ENCODE measurements at regions not wholly inside any gene's neighbourhood (a gene's known extent, or its start where the extent isn't known, plus 50 kb on each side); places are given as distances from the start of the nearest gene placed in this dataset.

DNA sequence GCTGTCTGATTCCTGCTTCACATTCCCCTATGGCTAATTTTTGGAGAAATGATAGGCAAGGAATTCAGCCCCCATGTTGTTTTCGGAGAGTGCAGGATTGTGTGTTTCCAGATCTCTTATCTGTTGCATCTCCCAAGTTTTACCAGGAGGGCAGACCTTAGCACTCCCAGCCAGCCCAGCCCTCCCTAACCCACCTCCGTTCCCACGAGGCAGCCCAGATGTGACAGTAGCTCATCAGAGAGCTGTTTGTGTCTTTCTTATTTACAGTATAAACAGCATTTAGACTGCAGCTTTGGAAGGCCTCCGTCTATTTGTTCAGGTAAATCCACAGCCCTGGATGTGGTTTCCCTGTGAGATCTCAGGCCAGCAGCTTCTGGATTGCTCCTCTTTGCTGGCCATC is 91.6 kb downstream of the THNSL2 start:
- TF ChIP-seq, protein P1, sequence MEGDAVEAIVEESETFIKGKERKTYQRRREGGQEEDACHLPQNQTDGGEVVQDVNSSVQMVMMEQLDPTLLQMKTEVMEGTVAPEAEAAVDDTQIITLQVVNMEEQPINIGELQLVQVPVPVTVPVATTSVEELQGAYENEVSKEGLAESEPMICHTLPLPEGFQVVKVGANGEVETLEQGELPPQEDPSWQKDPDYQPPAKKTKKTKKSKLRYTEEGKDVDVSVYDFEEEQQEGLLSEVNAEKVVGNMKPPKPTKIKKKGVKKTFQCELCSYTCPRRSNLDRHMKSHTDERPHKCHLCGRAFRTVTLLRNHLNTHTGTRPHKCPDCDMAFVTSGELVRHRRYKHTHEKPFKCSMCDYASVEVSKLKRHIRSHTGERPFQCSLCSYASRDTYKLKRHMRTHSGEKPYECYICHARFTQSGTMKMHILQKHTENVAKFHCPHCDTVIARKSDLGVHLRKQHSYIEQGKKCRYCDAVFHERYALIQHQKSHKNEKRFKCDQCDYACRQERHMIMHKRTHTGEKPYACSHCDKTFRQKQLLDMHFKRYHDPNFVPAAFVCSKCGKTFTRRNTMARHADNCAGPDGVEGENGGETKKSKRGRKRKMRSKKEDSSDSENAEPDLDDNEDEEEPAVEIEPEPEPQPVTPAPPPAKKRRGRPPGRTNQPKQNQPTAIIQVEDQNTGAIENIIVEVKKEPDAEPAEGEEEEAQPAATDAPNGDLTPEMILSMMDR (IDR thresholded peaks at IDR 0.05; ENCODE audit: borderline replicate concordance, control extremely low read depth, extremely low read depth, insufficient read depth, missing control alignments) = no peak
- in situ Hi-C loops (cut with MboI; ENCODE audit: low sequenced_read_pairs, unreplicated experiment) = no loop called here

DNA sequence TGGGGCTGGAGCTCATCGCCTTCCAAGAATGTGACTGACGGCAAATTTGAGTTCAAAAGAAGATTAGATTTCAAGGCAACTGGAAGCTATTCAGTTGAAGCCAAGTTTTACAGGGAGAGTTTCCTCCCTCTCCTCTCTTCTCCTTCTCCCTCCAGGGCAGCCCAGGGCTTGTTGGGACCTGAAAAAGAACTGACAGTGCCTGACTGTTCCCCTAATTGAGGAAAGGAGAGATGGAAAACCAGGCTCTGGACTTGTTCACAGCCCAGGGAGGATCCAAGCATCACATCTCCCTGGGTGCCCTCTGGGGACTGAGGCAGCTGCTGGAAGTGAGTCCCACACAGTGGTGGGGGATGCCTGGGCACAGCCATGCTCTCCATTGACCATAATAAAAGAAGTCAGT is 88.1 kb downstream of the THNSL2 start:
- DNase-seq (ENCODE audit: low spot score) = no peak
- in situ Hi-C loops (cut with MboI; ENCODE audit: low sequenced_read_pairs, unreplicated experiment) = no loop called here
- TF ChIP-seq, protein P1 (IDR thresholded peaks at IDR 0.05; ENCODE audit: borderline replicate concordance, control extremely low read depth, extremely low read depth, insufficient read depth, missing control alignments) = no peak

More for the DNA sequence above, 91.6 kb downstream of the THNSL2 start:
- no peak for DNase-seq (ENCODE audit: low spot score)

DNA sequence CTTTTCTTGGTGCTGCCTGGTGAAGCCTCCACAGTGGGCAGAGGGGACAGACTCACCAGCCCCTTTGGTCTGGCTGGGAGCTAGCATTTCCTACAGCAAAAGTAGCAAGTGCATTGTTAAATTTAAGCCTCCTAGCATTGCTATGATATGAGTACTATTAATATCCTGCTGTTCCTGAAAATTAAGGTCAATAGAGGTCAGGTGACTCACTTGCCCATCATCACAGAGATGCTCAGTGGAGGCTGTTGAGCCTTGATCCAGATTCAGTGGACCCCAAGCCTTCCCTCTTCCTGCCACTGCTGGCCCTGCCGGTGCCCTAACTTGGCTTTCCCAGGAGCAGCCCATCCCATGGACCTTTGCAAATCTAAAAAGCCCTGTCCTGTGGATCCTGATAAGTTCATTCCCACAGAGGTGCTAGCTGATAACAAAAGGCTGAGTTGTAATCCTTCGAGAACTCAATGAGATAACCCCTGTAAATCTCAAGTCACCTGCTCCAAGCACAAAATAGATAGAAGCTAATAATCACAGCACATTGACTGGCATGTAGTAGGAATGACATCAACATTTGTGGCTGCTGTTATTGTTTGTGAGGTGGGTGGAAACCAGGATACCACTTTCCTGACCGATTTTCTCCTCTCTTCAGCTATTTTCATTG is 84.4 kb downstream of the THNSL2 start:
- no peak for DNase-seq (ENCODE audit: low spot score)
- in situ Hi-C loops (cut with MboI; ENCODE audit: low sequenced_read_pairs, unreplicated experiment) = no loop called here
- TF ChIP-seq, protein P1 (IDR thresholded peaks at IDR 0.05; ENCODE audit: borderline replicate concordance, control extremely low read depth, extremely low read depth, insufficient read depth, missing control alignments) = no peak

DNA sequence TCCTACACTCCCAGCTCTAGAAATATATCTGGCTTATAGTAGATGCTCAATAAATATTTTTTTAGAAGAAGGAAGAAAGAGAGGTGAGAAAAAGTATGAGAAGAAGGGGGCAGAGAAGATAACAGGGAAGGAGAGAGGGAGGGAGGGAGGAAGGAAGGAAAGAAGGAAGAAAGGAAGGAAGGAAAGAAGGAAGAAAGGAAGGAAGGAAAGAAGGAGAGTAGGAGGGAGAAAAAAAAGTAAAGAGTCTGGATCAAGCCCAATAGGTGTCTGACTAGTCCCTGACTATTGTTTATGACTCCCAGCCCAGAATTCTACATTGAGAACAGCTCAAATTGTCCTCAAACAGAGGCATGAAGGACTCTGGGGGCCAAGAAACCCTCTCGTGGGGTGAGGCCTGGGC is 83.9 kb downstream of the THNSL2 start:
- DNase-seq (ENCODE audit: low spot score) = no peak
- TF ChIP-seq, protein P1 (IDR thresholded peaks at IDR 0.05; ENCODE audit: borderline replicate concordance, control extremely low read depth, extremely low read depth, insufficient read depth, missing control alignments) = no peak
- in situ Hi-C loops (cut with MboI; ENCODE audit: low sequenced_read_pairs, unreplicated experiment) = no loop called here

DNA sequence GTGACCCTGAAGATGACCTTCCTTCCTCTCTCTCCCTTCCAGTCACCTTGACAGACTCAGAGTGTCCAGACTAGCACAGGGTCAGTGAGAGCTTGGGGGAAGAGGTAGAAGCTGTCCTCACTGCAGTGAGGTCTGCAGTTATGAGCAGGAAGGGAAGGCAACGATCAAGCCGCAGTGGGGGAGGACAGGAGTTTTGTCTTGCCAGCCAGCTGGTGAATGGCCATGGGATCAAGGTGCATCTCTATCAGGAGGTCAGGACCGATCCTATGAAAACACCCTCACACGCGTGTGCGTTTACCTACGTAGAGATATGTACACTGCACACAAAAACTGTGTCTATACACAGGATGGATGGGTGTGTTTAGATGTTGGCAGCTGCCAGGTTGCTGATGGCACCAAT is 83.2 kb downstream of the THNSL2 start:
- TF ChIP-seq, protein P1 (IDR thresholded peaks at IDR 0.05; ENCODE audit: borderline replicate concordance, control extremely low read depth, extremely low read depth, insufficient read depth, missing control alignments) = no peak
- DNase-seq (ENCODE audit: low spot score) = no peak
- in situ Hi-C loops (cut with MboI; ENCODE audit: low sequenced_read_pairs, unreplicated experiment) = no loop called here

DNA sequence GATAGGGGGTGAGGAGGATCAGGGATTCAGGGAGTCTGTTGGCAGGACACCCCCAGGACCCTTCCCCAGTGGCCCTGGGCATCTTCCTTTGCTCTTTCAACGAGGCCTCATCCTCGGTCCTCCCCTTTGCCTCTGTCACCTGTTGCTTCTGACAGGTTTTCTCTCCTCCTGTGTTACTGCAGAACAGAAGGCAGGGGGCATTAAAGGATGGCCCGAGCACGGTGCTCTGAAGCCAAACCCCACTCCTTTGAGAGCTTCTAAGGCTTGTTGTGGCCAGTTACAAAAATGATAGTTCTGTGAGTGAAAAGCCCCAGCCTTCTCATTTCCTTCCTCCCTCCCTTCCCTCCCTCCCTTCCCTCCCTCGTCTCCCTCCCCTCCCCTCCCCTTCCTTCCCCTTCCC is 82.5 kb downstream of the THNSL2 start:
- in situ Hi-C loops (cut with MboI; ENCODE audit: low sequenced_read_pairs, unreplicated experiment) = no loop called here
- DNase-seq (ENCODE audit: low spot score) = no peak
- TF ChIP-seq, protein P1 (IDR thresholded peaks at IDR 0.05; ENCODE audit: borderline replicate concordance, control extremely low read depth, extremely low read depth, insufficient read depth, missing control alignments) = no peak
